HCT116 (cell line): ENCODE measurements at regions not wholly inside any gene's neighbourhood (a gene's known extent, or its start where the extent isn't known, plus 50 kb on each side); places are given as distances from the start of the nearest gene placed in this dataset.

Source experiments
- ATAC-seq: fragments of 200-7000 bp; cut with Tn5 transposase; 2 replicates; pipeline ENCODE4 v1.9.1; 2020; ENCODE audit warnings: mild to moderate bottlenecking, moderate library complexity
- BruUV-seq: library from RNA; stranded (reverse); fragments of 400-500 nt; replicated peaks from 2 replicates; lab custom pipeline; 2021; lab: Mats Ljungman, UMichigan
- CTCF ChIA-PET: fragments of 300-600 bp; sonication (Branson Sonifier 250); formaldehyde crosslinking; loops from one replicate; lab custom pipeline; 2021; ENCODE audit warnings: antibody characterized with exemption; lab: Charles Lee
- POLR2A ChIA-PET: fragments of 300-600, 350-600 bp; sonication (Branson Sonifier 250); formaldehyde crosslinking; loops from one replicate; lab custom pipeline; 2021; ENCODE audit warnings: antibody characterized with exemption; lab: Charles Lee
- RAD21 ChIA-PET, 2 experiments: fragments of 300-600 bp; sonication (Branson Sonifier 250); formaldehyde crosslinking; loops; one replicate each; lab custom pipeline; 2023; ENCODE audit warnings: low total read pairs in 2 of 2; ENCODE audit not compliant: uncharacterized antibody in 2 of 2, unreplicated experiment in 2 of 2, low non-redundant PET in 1 of 2; lab: Charles Lee
- DNase-seq: peaks from one replicate; pipeline ENCODE4 v3.0.0-alpha.2; 2010; ENCODE audit warnings: low read depth, low spot score
- H2AFZ ChIP-seq: fragments of 200-600 bp; shearing (Covaris generic), sonication (generic); 2 replicates; pipeline ENCODE4 v1.6.1; 2017; ENCODE audit warnings: low read depth, mixed run types, mixed read lengths, antibody characterized with exemption, low read length; ENCODE audit not compliant: poor library complexity, severe bottlenecking
- H3K27ac ChIP-seq: 2 replicates; pipeline ENCODE4 v1.5.1; 2012; ENCODE audit warnings: low read depth, low read length
- H3K27me3 ChIP-seq: fragments of 200-600 bp; sonication (generic); 2 replicates; pipeline ENCODE4 v1.6.1; 2016; ENCODE audit warnings: mixed run types, low read length, mixed read lengths; ENCODE audit not compliant: insufficient read depth
- H3K36me3 ChIP-seq, 2 experiments: fragments of 200-500 bp in 1 of 2; fragments of 200-600 bp in 1 of 2; sonication (Bioruptor generic) in 1 of 2; sonication (generic) in 1 of 2; 2 replicates each; pipeline versions ENCODE4 v1.5.1 to v1.6.1; 2014 to 2016; ENCODE audit warnings: low read length in 2 of 2, inconsistent platforms in 1 of 2, mixed read lengths in 1 of 2, mixed run types in 1 of 2; ENCODE audit not compliant: insufficient read depth in 2 of 2, control insufficient read depth in 1 of 2
- H3K4me1 ChIP-seq, 2 experiments: fragments of 200-600 bp in 1 of 2; sonication (generic) in 1 of 2; 2 replicates each; pipeline versions ENCODE4 v1.5.1 to v1.6.1; 2012 to 2017; ENCODE audit warnings: low read length in 2 of 2, inconsistent platforms in 1 of 2, mild to moderate bottlenecking in 1 of 2, mixed read lengths in 1 of 2, mixed run types in 1 of 2, moderate library complexity in 1 of 2; ENCODE audit not compliant: insufficient read depth in 2 of 2, control insufficient read depth in 1 of 2
- H3K4me2 ChIP-seq: fragments of 200-600 bp; sonication (generic); 2 replicates; pipeline ENCODE4 v1.6.1; 2017; ENCODE audit warnings: mixed run types, low read length, mixed read lengths
- H3K4me3 ChIP-seq, 2 experiments: fragments of 200-600 bp in 1 of 2; sonication (generic) in 1 of 2; replicated peaks in 1 of 2; 2 replicates each; pipeline ENCODE4 v1.5.1; 2011 to 2016; ENCODE audit warnings: low read length in 2 of 2, control low read depth in 1 of 2, low read depth in 1 of 2, mild to moderate bottlenecking in 1 of 2, mixed read lengths in 1 of 2, mixed run types in 1 of 2
- H3K79me2 ChIP-seq: fragments of 200-600 bp; sonication (generic); 2 replicates; pipeline ENCODE4 v1.6.1; 2017; ENCODE audit warnings: mild to moderate bottlenecking, mixed run types, low read length, moderate library complexity, mixed read lengths; ENCODE audit not compliant: insufficient read depth
- H3K9ac ChIP-seq: fragments of 200-600 bp; sonication (generic); 2 replicates; pipeline ENCODE4 v1.6.1; 2016; ENCODE audit warnings: low read length, mixed read lengths
- H3K9me2 ChIP-seq: fragments of 200-600 bp; sonication (generic), shearing (Covaris generic); 2 replicates; pipeline ENCODE4 v1.6.1; 2017; ENCODE audit warnings: mixed run types, mild to moderate bottlenecking, moderate library complexity; ENCODE audit not compliant: insufficient read depth
- H3K9me3 ChIP-seq, 2 experiments: fragments of 200-500 bp in 1 of 2; fragments of 200-600 bp in 1 of 2; sonication (Bioruptor generic) in 1 of 2; sonication (generic) in 1 of 2; 2 replicates each; pipeline ENCODE4 v1.6.1; 2014 to 2017; ENCODE audit warnings: low read length in 2 of 2, mixed read lengths in 2 of 2, inconsistent platforms in 1 of 2, low read depth in 1 of 2, mild to moderate bottlenecking in 1 of 2, mixed run types in 1 of 2, moderate library complexity in 1 of 2; ENCODE audit not compliant: control insufficient read depth in 1 of 2, insufficient read depth in 1 of 2
- H4K20me1 ChIP-seq: fragments of 200-600 bp; sonication (generic), shearing (Covaris generic); 2 replicates; pipeline ENCODE4 v1.6.1; 2017; ENCODE audit warnings: mixed run types, mild to moderate bottlenecking, moderate library complexity; ENCODE audit not compliant: insufficient read depth
- CBX3 ChIP-seq: IDR thresholded peaks from 2 replicates; pipeline ENCODE4 v1.6.1; 2012; ENCODE audit warnings: low read depth
- EGR1 ChIP-seq: IDR thresholded peaks from 2 replicates; pipeline ENCODE4 v1.6.1; 2012; ENCODE audit warnings: low read depth
- EZH2 ChIP-seq: fragments of 200-600 bp; sonication (generic); IDR thresholded peaks from 2 replicates; pipeline ENCODE4 v1.6.1; 2017; ENCODE audit warnings: antibody characterized with exemption, mixed run types
- EZH2phosphoT487 ChIP-seq: fragments of 200-600 bp; IDR thresholded peaks from 2 replicates; pipeline ENCODE4 v1.6.1; 2018; ENCODE audit warnings: antibody characterized with exemption, borderline replicate concordance
- FOSL1 ChIP-seq: IDR thresholded peaks from 2 replicates; pipeline ENCODE4 v1.6.1; 2012; ENCODE audit warnings: low read depth
- POLR2A ChIP-seq: IDR thresholded peaks from 2 replicates; pipeline ENCODE4 v1.7.0; 2011; ENCODE audit warnings: borderline replicate concordance; ENCODE audit not compliant: insufficient read depth, insufficient read length; ENCODE audit errors: extremely low read depth
- POLR2AphosphoS5 ChIP-seq: IDR thresholded peaks from 2 replicates; pipeline ENCODE4 v1.6.1; 2011; ENCODE audit warnings: mild to moderate bottlenecking, low read depth, low read length, moderate library complexity
- RAD21 ChIP-seq: IDR thresholded peaks from 2 replicates; pipeline ENCODE4 v1.6.1; 2012; ENCODE audit warnings: low read depth, mild to moderate bottlenecking
- SP1 ChIP-seq: IDR thresholded peaks from 2 replicates; pipeline ENCODE4 v1.6.1; 2012; ENCODE audit warnings: low read depth
- SRF ChIP-seq: IDR thresholded peaks from 2 replicates; pipeline ENCODE4 v1.6.1; 2012; ENCODE audit warnings: low read depth
- ZBTB33 ChIP-seq: IDR thresholded peaks from 2 replicates; pipeline ENCODE4 v1.6.1; 2011; ENCODE audit warnings: mild to moderate bottlenecking, low read length, moderate library complexity; ENCODE audit not compliant: insufficient replicate concordance; ENCODE audit errors: extremely low read depth
- intact Hi-C: fragments of 100-400 bp; cut with micrococcal nuclease; formaldehyde crosslinking; loops from 2 replicates; pipeline ENCODE4 v1.10.0; 2022
- TF ChIP-seq, protein P1 (sequence below), 3 experiments: fragments of 200-600 bp in 1 of 3; sonication (generic) in 1 of 3; IDR thresholded peaks in 2 of 3; conservative IDR thresholded peaks in 1 of 3; 2 replicates each; pipeline ENCODE4 v1.5.1; 2012 to 2017; ENCODE audit warnings: low read depth in 2 of 3, low read length in 2 of 3, antibody characterized with exemption in 1 of 3, borderline replicate concordance in 1 of 3, control low read depth in 1 of 3, mild to moderate bottlenecking in 1 of 3, mixed read lengths in 1 of 3, mixed run types in 1 of 3, moderate library complexity in 1 of 3; ENCODE audit not compliant: insufficient read depth in 1 of 3
- TF ChIP-seq, protein P2 (sequence below): IDR thresholded peaks from 2 replicates; pipeline ENCODE4 v1.6.1; 2012
- TF ChIP-seq, protein P3 (sequence below): IDR thresholded peaks from 2 replicates; pipeline ENCODE4 v1.6.1; 2012; ENCODE audit warnings: low read depth
- TF ChIP-seq, protein P4 (sequence below): IDR thresholded peaks from 2 replicates; pipeline ENCODE4 v1.6.1; 2012

GRCh38 chr5:126093718-126094117 lies 329.5 kb upstream of the GRAMD2B start (continued):
- TF ChIP-seq, protein P1, sequence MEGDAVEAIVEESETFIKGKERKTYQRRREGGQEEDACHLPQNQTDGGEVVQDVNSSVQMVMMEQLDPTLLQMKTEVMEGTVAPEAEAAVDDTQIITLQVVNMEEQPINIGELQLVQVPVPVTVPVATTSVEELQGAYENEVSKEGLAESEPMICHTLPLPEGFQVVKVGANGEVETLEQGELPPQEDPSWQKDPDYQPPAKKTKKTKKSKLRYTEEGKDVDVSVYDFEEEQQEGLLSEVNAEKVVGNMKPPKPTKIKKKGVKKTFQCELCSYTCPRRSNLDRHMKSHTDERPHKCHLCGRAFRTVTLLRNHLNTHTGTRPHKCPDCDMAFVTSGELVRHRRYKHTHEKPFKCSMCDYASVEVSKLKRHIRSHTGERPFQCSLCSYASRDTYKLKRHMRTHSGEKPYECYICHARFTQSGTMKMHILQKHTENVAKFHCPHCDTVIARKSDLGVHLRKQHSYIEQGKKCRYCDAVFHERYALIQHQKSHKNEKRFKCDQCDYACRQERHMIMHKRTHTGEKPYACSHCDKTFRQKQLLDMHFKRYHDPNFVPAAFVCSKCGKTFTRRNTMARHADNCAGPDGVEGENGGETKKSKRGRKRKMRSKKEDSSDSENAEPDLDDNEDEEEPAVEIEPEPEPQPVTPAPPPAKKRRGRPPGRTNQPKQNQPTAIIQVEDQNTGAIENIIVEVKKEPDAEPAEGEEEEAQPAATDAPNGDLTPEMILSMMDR (IDR thresholded peaks at IDR 0.05 in 2 of 3, conservative IDR thresholded peaks at IDR 0.05 in 1 of 3; ENCODE audit: borderline replicate concordance in 1 of 3, insufficient read depth in 1 of 3, low read depth in 2 of 3, low read length in 2 of 3), result no peak

- intact Hi-C loops, result no loop called here
Observed at GRCh38 chr5:126094991-126095390, 328.2 kb upstream of the GRAMD2B start.

More at GRCh38 chr5:126094991-126095390, 328.2 kb upstream of the GRAMD2B start:
- Histone ChIP-seq H3K9me3 (no peaks in the 10 kb centered on the region), H3K27ac (no peak overlapping the region), H3K79me2 (no peaks in the 10 kb centered on the region), H3K4me2 (no peak overlapping the region), H3K9ac (no peak overlapping the region), H3K36me3 (no peaks in the 10 kb centered on the region), H3K9me2 (no peaks in the 10 kb centered on the region), H3K4me1 (no peaks in the 10 kb centered on the region), H3K4me3 (no peak overlapping the region), H3K27me3 (no peaks in the 10 kb centered on the region), H2AFZ (no peak overlapping the region), H4K20me1 (no peaks in the 10 kb centered on the region)
- ATAC-seq (no peak), DNase-seq (no peak)
- TF ChIP-seq FOSL1, result no peak
- no peak for TF ChIP-seq EGR1
- no peak for TF ChIP-seq RAD21
- TF ChIP-seq SRF, result no peak
- TF ChIP-seq, protein P2, sequence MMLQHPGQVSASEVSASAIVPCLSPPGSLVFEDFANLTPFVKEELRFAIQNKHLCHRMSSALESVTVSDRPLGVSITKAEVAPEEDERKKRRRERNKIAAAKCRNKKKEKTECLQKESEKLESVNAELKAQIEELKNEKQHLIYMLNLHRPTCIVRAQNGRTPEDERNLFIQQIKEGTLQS, result no peak
- TF ChIP-seq POLR2AphosphoS5, result no peak
- no peak for TF ChIP-seq EZH2
- no peak for TF ChIP-seq POLR2A
- no peak for TF ChIP-seq EZH2phosphoT487
- TF ChIP-seq ZBTB33, result no peak
- TF ChIP-seq, protein P3, sequence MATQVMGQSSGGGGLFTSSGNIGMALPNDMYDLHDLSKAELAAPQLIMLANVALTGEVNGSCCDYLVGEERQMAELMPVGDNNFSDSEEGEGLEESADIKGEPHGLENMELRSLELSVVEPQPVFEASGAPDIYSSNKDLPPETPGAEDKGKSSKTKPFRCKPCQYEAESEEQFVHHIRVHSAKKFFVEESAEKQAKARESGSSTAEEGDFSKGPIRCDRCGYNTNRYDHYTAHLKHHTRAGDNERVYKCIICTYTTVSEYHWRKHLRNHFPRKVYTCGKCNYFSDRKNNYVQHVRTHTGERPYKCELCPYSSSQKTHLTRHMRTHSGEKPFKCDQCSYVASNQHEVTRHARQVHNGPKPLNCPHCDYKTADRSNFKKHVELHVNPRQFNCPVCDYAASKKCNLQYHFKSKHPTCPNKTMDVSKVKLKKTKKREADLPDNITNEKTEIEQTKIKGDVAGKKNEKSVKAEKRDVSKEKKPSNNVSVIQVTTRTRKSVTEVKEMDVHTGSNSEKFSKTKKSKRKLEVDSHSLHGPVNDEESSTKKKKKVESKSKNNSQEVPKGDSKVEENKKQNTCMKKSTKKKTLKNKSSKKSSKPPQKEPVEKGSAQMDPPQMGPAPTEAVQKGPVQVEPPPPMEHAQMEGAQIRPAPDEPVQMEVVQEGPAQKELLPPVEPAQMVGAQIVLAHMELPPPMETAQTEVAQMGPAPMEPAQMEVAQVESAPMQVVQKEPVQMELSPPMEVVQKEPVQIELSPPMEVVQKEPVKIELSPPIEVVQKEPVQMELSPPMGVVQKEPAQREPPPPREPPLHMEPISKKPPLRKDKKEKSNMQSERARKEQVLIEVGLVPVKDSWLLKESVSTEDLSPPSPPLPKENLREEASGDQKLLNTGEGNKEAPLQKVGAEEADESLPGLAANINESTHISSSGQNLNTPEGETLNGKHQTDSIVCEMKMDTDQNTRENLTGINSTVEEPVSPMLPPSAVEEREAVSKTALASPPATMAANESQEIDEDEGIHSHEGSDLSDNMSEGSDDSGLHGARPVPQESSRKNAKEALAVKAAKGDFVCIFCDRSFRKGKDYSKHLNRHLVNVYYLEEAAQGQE, result no peak
- TF ChIP-seq, protein P4, sequence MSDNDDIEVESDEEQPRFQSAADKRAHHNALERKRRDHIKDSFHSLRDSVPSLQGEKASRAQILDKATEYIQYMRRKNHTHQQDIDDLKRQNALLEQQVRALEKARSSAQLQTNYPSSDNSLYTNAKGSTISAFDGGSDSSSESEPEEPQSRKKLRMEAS, result no peak
- TF ChIP-seq CBX3, result no peak
- TF ChIP-seq SP1, result no peak
- ChIA-PET POLR2A (no interaction called here), RAD21 (no interaction called here), CTCF (no interaction called here)
- no TSS peak for BruUV-seq
